SKM-1 treated with dmso at 0.1 percent for 144 hours (cell line): ENCODE measurements at regions not wholly inside any gene's neighbourhood (a gene's known extent, or its start where the extent isn't known, plus 50 kb on each side); places are given as distances from the start of the nearest gene placed in this dataset.
"Not testable (repeated sequence)": the region's sequence is repeated elsewhere in the genome, so short reads cannot be mapped to it uniquely, and the experiment has no call there.

Experiments used
- DNase-seq: peaks from one replicate; lab custom pipeline; 2025; ENCODE audit not compliant: unreplicated experiment; lab: John Stamatoyannopoulos, UW

DNA sequence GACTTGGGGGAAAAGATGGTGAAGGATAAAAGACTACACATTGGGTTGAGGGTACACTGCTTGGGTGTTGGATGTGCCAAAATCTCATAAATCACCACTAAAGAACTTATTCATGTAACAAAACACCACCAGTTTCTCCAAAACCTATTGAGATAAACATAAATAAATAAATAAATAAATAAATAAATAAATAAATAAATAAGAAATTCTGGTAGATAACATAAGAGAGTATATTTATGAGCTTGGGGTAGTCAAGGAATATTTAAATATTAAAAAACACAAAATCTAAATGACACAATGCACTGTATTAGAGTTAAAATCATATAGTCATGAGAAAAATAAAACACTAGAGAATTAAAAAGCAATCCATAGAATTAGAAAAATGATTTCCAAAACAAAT lies 333.5 kb upstream of the NRG3 start:
- no peak for DNase-seq

DNA sequence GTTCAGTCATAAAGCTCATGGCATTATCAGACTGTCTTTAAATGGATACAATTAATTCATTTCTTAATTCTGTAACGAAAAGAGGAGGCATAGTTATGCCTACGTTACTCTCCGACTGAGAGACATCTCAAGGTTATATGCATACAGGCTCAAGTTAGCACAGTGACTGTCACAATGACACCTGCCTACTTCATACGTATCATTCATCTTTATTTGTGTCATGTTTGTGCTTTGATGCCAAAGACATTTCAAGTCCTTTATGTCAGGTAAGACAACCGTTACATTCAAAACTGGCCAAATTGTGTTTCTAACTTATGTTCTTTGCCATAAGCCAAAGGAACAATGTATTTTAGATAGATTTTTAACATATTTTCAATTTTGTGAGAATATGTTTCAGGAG lies 328.8 kb upstream of the NRG3 start:
- DNase-seq = no peak

DNA sequence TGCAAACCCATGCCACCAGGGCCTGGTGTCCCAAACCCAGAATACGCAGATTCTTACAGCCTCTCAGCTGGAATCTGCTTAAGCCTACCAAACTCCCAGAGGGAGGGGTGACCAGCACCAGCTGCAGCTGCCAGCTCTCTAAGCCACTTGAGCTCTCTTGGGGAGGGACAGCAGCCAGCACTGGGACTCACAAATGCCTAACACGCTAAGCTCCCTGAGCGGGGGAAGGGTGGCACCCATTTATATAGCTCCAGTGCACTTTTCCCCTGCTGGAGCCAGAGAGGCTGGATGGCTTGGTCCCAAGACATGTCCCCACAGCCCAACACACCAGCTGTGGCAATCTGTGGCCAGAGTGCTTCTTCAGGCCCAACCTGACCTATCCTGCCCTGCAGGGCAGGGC lies 326.8 kb upstream of the NRG3 start:
- DNase-seq = no peak

DNA sequence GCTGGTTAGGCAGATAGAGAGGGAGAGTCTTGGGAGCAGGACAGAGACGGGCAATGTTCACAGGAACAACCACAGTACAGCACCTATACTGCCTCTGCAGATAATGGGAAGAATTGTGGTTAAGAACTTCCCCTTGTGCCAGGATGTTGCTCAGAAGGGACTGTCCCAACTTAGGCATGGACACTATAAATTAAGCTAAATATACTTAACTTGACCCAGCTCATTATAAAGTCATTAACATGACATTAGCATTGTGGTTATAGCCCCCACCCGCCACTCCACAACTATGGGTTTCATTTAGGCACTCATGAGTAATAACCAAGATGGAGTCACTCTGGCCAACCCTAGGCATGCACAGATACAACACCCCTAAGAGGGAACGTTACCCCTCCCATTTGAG lies 310.9 kb upstream of the NRG3 start:
- peak; percentile 32 for DNase-seq

DNA sequence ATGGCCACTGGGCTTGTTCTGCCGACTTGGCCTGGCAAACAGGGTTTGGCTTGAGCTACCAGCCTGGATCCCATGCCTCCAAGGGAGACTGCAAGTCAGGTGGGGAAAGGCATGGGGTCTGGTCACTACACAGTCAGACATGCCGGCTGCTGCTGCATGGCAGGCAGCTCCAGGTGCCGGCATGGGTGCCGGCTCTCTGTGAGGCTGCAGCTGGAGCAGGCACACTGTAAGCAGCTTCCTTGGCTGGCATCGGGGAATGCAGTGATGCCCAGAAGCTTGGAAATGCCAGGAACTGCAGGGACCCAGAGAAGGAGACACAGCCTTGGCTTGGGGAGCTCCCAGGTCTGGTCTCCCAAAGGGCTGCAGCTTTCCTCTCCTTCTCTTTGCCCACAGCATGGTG lies 305.5 kb upstream of the NRG3 start:
- no peak for DNase-seq

DNA sequence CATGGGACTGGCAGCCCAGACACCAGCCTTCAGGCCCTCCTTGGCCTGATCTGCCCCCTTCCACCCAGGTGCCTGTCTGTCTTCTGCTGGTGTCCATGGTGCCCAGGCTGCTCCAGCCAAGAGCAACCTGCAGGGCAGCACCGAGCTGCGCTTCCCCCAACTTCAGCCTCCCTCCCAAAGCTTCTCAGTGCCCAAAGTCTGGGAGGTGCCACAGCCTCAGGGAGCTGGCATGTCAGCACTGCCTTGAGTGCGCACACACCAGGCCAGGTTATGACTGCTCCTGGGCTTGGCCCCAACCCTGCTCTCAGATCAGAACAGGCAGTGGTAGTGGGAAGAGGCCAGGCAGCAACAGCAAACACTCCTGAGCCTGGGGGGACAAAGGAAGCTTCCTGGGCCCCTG lies 304.6 kb upstream of the NRG3 start:
- no peak for DNase-seq

DNA sequence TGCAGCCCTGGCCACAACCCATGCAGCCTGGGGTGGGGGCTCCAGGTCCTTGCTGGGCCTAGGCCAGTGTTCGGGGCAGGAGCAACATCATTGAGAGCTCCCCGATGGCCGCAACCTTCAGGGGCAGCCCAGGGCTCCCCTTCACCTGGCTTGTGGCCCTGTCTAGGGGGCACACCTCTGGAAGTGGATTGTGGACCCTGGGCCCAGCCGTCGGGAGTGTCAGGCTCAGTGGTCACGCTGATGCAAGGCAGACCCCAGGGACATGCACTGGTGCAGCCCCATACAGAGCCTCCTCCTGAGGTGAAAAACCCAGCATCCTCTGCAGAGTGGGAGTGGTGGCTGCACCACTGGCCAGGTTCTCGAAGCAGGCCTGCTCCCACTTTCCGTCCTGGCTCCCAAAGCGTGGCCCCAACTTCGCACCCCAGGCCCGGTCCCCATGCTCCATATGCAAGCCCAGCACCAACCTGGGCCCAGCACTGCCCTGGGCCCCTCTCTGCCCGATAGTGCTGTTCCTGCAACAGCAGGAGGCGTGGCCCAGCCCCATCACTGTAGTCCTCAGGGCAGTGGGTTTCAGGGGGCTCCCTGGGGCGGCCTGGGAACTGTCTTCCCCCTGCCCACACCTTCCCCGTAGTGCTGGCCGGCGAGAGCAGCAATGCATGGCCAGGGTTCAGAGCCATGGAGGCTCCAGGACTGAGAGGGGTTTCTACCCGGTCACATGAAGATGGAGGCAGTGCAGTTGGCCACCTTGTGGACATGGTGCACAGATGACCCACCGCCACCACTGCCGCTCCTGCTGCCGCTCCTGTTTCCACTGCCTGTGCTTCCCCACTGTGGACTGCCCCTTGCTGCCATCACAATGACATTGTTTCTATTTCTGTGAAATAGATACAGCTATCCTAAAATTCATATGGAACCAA lies 303.9 kb upstream of the NRG3 start:
- DNase-seq = no peak

DNA sequence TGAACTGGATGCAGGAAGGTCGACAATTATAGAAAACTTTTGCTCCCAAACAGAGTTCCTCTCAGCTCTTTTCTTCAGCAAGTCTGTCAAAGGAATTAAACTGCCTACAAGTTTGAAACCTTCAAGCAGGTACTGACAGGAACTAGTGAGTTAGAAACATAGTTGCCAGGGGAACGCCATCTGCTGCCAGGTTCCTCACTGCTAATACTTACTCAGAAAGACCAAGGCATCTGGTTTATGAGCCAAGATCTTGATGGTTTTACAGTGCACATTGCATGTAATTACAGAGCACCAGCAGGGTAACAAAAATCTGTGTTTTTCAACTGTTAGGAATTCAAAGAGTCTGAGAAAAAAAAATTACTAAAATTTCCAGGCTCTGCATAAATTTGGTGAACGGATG lies 300.0 kb upstream of the NRG3 start:
- DNase-seq = no peak

DNA sequence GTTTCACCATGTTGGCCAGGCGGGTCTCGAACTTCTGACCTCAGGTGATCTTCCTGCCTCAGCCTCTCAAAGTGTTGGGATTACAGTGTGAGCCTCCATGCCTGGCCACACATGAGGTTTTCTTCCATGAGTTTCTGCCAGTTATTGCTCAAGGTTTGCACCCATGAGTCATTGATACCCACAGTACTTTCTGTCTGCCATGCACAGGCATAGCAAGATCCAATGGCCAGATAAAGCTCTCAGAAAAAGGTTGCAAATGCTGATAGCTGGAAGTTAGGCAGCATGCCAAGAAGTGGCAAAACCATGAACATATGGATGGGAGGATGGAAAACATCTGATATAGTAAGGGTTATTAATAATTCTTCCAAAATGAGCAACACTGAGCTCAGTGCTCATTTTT lies 298.7 kb upstream of the NRG3 start:
- no peak for DNase-seq

DNA sequence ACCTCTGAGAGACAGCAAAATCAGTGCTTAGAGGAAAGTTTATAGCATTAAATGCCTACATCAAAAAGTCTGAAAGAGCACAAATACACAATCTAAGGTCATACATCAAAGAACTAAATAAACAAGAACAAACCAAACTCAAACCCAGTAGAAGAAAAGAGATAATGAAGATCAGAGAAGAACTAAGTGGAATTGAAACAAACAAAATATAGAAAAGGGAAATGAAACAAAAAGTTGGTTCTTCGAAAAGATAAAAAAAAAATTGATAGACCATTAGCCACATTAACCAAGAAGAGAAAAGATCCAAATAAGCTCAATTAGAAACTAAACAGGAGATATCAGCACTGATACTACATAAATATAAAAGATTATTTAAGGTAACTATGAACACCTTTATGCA lies 280.0 kb upstream of the NRG3 start:
- DNase-seq = no peak

DNA sequence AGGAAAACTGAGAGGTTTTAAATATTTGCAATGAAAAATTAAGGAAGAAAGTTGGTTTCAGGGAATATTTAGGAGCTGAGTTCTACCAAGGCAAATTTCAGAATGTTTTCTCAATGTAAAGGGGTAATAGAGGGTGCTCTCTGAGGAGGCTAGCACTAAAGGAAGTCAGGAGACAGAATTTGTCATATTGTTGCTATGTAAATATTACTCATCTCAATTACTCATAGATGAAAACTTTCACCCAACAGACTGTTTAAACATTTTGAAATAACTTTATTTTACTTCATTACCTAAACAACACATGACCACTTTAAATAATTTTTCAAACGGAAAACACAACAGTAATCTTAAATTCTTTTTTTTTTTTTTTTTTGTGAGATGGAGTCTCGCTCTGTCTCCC lies 274.8 kb upstream of the NRG3 start:
- DNase-seq = no peak

DNA sequence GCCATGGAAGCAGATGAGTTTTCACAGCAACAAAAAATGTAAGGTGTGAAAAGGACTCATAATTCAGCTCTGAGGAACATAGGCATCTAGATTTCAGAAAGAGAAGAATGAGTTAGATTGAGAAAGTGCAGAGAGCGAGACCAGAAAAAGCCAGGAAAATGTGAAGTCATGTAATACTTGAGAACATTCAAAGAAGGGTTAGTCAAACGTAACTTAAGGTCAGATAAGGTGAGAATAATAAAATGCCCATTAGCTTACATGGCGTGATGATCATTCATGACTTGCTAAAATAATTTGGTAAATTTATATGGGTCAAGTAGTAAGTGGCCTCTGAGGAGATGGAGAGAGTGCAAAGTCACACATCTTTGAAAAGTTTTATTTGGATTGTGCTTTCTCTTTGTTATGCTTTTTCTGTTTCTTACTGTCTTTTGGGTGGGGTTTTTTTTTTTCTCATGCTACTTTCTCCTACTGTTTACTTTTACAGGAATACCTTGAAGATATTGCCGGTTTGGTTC lies 271.8 kb upstream of the NRG3 start:
- DNase-seq = no peak

DNA sequence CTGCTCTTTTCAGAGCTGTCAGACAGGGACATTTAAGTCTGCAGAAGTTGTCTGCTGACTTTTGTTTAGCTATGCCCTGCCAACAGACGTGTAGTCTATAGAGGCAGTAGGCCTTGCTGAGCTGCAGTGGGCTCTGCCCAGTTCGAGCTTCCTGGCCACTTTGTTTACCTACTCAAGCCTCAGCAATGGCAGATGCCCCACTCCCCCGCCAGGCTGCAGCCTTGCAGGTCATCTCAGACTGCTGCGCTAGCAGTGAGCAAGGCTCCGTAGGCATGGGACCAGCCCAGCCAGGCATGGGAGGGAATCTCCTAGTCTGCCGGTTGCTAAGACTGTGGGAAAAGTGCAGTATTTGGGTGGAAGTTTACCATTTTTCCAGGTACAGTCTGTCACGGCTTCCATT lies 230.5 kb upstream of the NRG3 start:
- not testable (repeated sequence) for DNase-seq

DNA sequence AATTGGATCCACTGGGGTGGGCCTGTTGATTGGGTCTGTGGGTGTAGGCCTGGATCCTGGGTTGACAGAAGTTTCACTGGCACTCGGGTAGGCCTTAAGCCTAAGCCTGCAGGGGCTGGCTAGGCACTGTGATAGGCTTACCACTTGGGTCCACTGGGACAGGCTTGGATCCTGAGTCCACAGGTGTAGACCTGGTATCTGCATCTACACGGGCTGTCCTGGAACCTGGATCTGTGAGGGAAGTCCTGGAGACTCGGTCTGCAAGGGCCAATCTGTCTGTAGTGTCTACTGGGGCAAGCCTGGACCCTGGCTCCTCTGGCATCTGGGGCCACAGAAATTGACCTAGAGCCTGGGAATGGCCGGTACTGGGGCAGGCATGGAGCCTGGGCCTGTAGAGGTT lies 219.0 kb upstream of the NRG3 start:
- DNase-seq = no peak

DNA sequence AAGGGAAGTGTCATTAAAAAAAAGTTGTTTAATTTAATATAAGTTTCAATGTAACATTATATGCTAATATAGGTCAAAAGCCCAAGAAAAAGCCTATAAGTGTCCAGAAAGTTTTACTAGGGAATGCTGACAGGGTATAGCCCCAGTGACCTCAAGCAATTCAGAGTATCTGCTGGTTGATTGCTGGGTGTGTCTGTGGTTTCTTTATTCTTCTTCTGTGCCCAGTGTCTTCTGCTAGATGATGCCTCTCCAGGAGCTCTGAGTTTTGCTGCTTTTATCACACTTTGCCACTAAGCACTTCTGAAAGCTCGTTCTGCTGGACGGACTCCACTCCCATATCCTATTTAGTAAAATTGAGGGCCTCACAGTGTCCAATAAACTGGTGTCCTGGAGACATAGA lies 212.2 kb upstream of the NRG3 start:
- no peak for DNase-seq

DNA sequence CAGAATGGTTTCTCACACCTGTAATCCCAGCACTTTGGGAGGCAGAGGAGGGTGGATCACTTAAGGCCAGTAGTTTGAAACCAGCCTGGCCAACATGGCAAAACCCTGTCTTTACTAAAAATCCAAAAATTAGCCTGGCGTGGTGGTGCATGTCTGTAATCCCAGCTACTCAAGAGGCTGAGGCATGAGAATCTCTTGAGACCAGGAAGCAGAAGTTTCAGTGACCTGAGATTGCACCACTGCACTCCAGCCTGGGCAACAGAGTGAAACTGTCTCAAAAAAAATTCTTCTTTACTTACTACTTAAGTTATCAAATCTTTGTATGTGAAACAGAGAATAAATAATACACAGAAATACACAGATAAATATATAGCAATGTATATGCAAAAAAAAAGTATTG lies 210.2 kb upstream of the NRG3 start:
- not testable (repeated sequence) for DNase-seq

DNA sequence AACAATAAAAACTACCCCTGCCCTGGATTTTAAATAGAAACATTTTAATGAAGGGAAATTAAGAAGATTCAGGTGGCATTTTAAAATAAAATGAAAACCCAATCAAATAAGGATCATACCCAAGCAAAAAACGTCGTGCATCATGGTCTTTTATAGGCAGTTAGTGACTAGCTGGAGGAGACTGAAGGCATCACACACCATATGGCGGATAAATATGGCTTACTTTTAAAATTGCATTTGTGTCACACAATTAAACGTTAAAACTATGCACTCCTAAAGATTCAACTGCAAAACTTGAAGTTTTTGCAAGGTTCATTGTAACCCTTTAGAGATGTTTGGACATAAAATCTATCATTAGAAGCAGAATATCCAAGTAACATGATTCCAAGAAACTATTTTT lies 200.1 kb upstream of the NRG3 start:
- no peak for DNase-seq

DNA sequence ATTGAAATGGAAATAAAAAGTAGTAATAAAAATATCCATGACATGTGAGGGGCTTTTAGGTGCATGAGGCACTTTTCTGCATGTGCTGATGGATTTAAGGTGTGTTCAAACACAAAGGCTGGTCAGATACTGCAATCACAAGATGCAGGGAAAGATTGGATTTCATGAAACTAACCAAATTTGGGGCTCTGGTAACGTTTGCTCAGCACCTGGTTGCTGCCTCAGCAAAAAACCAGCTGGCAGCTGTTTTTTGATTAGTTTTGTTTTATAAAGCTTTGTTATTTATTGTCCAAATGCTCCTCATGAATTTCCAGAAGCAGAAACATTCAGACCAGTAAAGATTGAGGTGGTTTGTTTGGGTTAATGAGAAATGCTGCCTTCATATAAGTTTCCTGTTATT lies 195.7 kb upstream of the NRG3 start:
- no peak for DNase-seq

DNA sequence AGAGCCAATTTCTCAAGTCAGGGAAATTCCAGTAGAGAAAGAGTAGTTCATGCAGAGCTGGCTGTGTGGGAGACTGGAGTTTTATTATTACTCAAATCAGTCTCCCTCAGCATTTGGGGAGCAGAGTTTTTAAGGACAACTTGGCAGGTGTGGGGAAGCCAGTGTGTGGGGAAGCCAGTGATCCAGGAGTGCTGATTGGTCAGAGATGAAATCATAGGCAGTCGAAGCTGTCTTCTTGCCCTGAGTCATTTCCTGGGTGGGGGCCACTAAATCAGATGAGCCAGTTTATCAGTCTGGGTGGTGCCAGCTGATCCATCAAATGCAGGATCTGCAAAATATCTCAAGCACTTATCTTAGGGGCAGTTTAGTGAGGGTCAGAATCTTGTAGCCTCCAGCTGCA lies 194.6 kb upstream of the NRG3 start:
- DNase-seq = no peak

DNA sequence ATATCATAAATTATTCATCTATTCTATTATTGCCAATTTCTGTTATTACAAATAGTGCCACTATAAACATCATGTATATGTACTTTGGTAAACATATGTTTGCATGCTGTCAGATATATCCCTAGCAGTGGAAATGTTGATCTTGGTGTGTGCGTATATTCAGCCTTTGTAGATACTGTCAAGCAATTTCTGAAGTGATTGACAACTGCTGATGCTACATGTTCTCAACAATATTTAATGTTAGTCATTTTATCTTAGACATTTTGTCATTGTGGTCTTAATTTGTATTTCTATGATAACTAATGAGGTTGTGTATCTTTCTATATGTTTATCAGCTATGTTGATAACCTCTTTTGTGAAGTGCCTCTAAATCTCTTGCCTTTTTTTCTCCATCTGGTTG lies 186.5 kb upstream of the NRG3 start:
- DNase-seq = no peak

DNA sequence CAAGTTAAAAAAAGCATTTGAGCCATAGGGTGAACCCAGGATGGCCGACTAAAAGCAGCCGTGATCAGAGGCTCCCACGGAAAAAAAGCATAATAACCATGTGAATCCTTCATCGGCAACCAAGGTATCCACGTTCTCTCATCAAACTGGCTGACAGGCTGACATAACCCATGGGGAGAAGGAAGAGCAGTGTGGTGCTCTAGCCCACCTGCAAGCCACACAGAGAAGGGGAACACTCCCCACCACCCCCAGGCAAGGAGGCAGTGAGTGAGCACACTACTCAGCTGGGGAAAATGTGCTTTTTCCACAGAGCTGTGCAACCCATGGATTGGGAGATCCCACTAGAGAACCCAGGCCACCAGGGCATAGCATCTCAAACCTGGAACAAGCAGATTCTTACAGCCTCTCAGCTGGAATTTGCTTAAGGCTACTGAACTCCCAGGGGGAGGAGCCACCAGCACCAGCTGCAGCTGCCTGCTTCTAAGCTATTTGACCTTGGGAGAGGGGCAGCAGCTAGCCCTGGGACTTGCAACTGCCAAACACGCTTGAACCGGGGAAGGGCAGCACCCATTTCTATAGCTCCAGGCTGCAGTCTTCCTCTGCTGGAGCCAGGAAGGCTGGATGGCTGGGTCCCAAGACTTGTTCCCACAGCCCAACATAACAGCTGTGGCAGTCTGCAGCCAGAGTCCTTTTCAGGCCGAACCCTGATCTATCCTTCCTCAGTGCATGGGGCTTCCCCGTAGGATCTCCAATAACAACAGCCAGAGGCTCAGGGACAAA lies 178.2 kb upstream of the NRG3 start:
- no peak for DNase-seq

DNA sequence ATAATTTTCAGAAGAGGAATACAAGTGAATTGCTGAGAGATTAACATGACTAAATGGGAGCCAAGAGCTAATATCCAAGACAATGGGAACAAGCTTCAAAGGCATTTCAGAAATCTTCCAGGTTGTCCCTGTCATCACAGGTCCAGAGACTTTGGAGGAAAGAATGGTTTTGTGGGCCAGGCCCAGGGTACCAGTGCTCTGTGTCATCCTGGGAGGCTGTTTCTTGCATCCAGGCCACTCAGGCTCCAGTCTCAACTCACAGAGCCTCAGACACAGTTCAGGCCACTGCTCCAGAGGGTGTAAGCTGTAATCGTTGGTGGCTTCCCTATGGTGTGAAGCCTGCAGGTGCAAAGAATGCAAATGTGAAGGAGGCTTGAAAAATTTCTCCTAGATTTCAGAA lies 170.4 kb upstream of the NRG3 start:
- no peak for DNase-seq
